Stomach (tissue), 4 donors: ENCODE measurements at regions not wholly inside any gene's neighbourhood (a gene's known extent, or its start where the extent isn't known, plus 50 kb on each side); places are given as distances from the start of the nearest gene placed in this dataset.

Source experiments
- EP300 ChIP-seq: sonication (generic); formaldehyde crosslinking; IDR thresholded peaks from one replicate; pipeline ENCODE4 v1.6.1; 2017; ENCODE audit warnings: antibody characterized with exemption
- POLR2A ChIP-seq, 4 donors: fragments of 450-650 bp; IDR thresholded peaks; one replicate each; pipeline ENCODE4 v1.6.1; 2016; ENCODE audit warnings: antibody characterized with exemption in 4 of 4, control low read depth in 2 of 4, mild to moderate bottlenecking in 1 of 4, moderate library complexity in 1 of 4
- POLR2AphosphoS5 ChIP-seq, 3 donors: sonication (generic); formaldehyde crosslinking; IDR thresholded peaks; one replicate each; pipeline ENCODE4 v1.6.1; 2016; ENCODE audit warnings: antibody characterized with exemption in 3 of 3
- TF ChIP-seq, protein P1 (sequence below), 7 experiments: fragments of 450-650 bp in 4 of 7; fragments of 200-600 bp in 3 of 7; sonication (generic) in 3 of 7; IDR thresholded peaks; one replicate each; pipeline ENCODE4 v1.5.1; 2016 to 2019; ENCODE audit warnings: antibody characterized with exemption in 7 of 7, control low read depth in 2 of 7, mild to moderate bottlenecking in 1 of 7

DNA sequence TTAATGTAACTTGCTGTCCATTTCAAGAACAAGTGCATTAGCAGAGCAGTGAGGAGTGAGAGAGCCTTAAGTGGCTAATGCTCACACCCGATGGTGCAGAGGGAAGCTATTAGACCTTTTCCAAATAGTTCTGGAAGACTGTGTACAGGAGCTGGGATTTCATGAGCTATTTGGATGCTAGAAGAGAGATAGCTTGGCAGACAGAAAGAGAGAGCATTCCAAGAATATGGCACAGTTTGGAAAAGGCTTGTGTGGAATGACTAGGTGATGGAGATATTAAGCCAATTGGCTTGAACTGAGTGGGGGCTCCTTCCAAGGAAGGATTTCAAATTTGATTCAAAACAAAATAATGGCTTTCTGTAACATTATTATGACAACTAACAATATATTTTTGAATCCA is 1097.2 kb upstream of the TENM3 start:
- TF ChIP-seq POLR2AphosphoS5 (IDR thresholded peaks at IDR 0.05) (no peak), POLR2A (IDR thresholded peaks at IDR 0.05) (no peak), EP300 (no peak)
- TF ChIP-seq, protein P1, sequence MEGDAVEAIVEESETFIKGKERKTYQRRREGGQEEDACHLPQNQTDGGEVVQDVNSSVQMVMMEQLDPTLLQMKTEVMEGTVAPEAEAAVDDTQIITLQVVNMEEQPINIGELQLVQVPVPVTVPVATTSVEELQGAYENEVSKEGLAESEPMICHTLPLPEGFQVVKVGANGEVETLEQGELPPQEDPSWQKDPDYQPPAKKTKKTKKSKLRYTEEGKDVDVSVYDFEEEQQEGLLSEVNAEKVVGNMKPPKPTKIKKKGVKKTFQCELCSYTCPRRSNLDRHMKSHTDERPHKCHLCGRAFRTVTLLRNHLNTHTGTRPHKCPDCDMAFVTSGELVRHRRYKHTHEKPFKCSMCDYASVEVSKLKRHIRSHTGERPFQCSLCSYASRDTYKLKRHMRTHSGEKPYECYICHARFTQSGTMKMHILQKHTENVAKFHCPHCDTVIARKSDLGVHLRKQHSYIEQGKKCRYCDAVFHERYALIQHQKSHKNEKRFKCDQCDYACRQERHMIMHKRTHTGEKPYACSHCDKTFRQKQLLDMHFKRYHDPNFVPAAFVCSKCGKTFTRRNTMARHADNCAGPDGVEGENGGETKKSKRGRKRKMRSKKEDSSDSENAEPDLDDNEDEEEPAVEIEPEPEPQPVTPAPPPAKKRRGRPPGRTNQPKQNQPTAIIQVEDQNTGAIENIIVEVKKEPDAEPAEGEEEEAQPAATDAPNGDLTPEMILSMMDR (IDR thresholded peaks at IDR 0.05), result no peak
